ENCODE measurements at regions not wholly inside any gene's neighbourhood (a gene's known extent, or its start where the extent isn't known, plus 50 kb on each side); places are given as distances from the start of the nearest gene placed in this dataset.

DNA sequence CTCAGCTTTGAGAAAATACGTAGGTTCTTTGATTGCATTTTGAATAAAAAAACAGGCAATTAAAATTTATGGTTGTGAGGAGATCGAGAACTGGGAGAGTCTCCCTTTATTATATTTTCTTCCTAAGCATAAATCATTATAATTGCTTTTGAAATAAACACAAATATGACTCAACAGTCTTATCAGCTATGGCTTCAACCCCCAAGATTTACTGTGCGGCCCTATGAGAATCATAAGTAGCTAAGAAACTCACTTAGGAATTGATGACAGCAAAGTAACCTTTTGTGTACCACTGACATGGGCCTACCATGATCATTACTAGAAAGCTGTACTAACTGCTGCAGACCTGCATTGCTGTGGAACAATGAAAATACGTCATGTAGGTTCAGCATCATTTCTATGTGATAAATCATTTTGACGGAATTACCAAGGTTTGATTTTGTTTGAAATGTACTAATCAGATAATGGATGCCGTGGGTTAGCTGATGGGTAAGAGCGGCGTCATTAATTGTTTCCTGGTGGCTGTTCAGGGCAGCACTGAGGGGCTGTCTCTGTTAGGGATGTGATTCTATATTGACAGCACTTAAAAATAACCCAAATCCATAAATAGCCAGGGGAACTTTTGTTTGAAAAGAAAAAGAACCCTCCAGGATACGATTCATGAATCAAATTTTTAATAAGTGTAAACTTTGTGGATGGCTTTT, 51.5 kb upstream of the GPRIN3 start:
- no peak for TF ChIP-seq CTCF (IDR thresholded peaks at IDR 0.05)
- no peak for TF ChIP-seq POLR2AphosphoS5 (IDR thresholded peaks at IDR 0.05; ENCODE audit: insufficient read depth in 1 of 2, low read depth in 1 of 2)
- no peak for TF ChIP-seq POLR2A (IDR thresholded peaks at IDR 0.05)

Measured in vagina (tissue), 2 donors.